Mesenchymal stem cell (in vitro differentiated cells and primary cell): ENCODE measurements at regions not wholly inside any gene's neighbourhood (a gene's known extent, or its start where the extent isn't known, plus 50 kb on each side); places are given as distances from the start of the nearest gene placed in this dataset.
"Not testable (repeated sequence)": the region's sequence is repeated elsewhere in the genome, so short reads cannot be mapped to it uniquely, and the experiment has no call there.

Experiments
- DNase-seq: peaks from one replicate; pipeline ENCODE4 v3.0.0-alpha.2; 2013
- H2AFZ ChIP-seq: one replicate; pipeline ENCODE4 v1.6.1; 2013; ENCODE audit warnings: low read depth, mild to moderate bottlenecking, control low read depth, inconsistent platforms, low read length, moderate library complexity
- H2AK5ac ChIP-seq: 2 replicates; pipeline ENCODE4 v1.6.1; 2013; ENCODE audit warnings: low read length, moderate library complexity, mild to moderate bottlenecking, inconsistent platforms; ENCODE audit not compliant: severe bottlenecking
- H2BK120ac ChIP-seq: one replicate; pipeline ENCODE4 v1.6.1; 2013; ENCODE audit warnings: low read depth, mild to moderate bottlenecking, inconsistent platforms, low read length, moderate library complexity
- H2BK12ac ChIP-seq, 2 experiments: one replicate each; pipeline ENCODE4 v1.6.1; 2013; ENCODE audit warnings: inconsistent platforms in 2 of 2, low read length in 2 of 2, mild to moderate bottlenecking in 2 of 2, moderate library complexity in 2 of 2, control low read depth in 1 of 2
- H2BK15ac ChIP-seq: one replicate; pipeline ENCODE4 v1.6.1; 2013; ENCODE audit warnings: mild to moderate bottlenecking, low read depth, inconsistent platforms; ENCODE audit not compliant: poor library complexity, severe bottlenecking
- H2BK5ac ChIP-seq: 2 replicates; pipeline ENCODE4 v1.6.1; 2013; ENCODE audit warnings: low read depth, mild to moderate bottlenecking, low read length, control low read depth, inconsistent platforms; ENCODE audit not compliant: poor library complexity, severe bottlenecking
- H3K14ac ChIP-seq, 2 experiments: one replicate each; pipeline ENCODE4 v1.6.1; 2013; ENCODE audit warnings: inconsistent platforms in 2 of 2, low read length in 2 of 2, control low read depth in 1 of 2, mild to moderate bottlenecking in 1 of 2, moderate library complexity in 1 of 2
- H3K18ac ChIP-seq, 2 experiments: one replicate each; pipeline ENCODE4 v1.6.1; 2013; ENCODE audit warnings: inconsistent platforms in 2 of 2, low read length in 2 of 2, control low read depth in 1 of 2, low read depth in 1 of 2, mild to moderate bottlenecking in 1 of 2
- H3K23ac ChIP-seq, 2 experiments: one replicate each; pipeline ENCODE4 v1.6.1; 2013; ENCODE audit warnings: inconsistent platforms in 2 of 2, low read length in 2 of 2, mild to moderate bottlenecking in 2 of 2, moderate library complexity in 2 of 2, control low read depth in 1 of 2
- H3K27ac ChIP-seq: 2 replicates; pipeline ENCODE4 v1.5.1; 2013; ENCODE audit warnings: mild to moderate bottlenecking, moderate library complexity, low read length, control low read depth, inconsistent platforms; ENCODE audit not compliant: poor library complexity, severe bottlenecking
- H3K27me3 ChIP-seq, 2 experiments: 2 replicates each; pipeline versions ENCODE4 v1.6.1 to v1.7.0; 2013; ENCODE audit warnings: low read length in 2 of 2, mild to moderate bottlenecking in 2 of 2, moderate library complexity in 2 of 2, control low read depth in 1 of 2, inconsistent platforms in 1 of 2; ENCODE audit not compliant: control insufficient read depth in 1 of 2, insufficient read depth in 1 of 2
- H3K36me3 ChIP-seq, 2 experiments: 2 replicates each; pipeline versions ENCODE4 v1.6.1 to v1.7.0; 2013; ENCODE audit warnings: low read length in 2 of 2, control low read depth in 1 of 2, inconsistent platforms in 1 of 2, low read depth in 1 of 2, mild to moderate bottlenecking in 1 of 2; ENCODE audit not compliant: insufficient read depth in 2 of 2, control insufficient read depth in 1 of 2
- H3K4ac ChIP-seq, 2 experiments: one replicate each; pipeline ENCODE4 v1.6.1; 2013; ENCODE audit warnings: inconsistent platforms in 2 of 2, low read length in 2 of 2, mild to moderate bottlenecking in 2 of 2, moderate library complexity in 2 of 2, control low read depth in 1 of 2, low read depth in 1 of 2
- H3K4me1 ChIP-seq: 2 replicates; pipeline ENCODE4 v1.6.1; 2013; ENCODE audit warnings: low read depth, low read length, control low read depth; ENCODE audit not compliant: control insufficient read depth, insufficient read depth
- H3K4me2 ChIP-seq: 2 replicates; pipeline ENCODE4 v1.6.1; 2013; ENCODE audit warnings: low read length, mild to moderate bottlenecking, inconsistent platforms; ENCODE audit not compliant: poor library complexity, severe bottlenecking
- H3K4me3 ChIP-seq, 2 experiments: 2 replicates each; pipeline versions ENCODE4 v1.5.1 to v1.7.0; 2013; ENCODE audit warnings: low read length in 2 of 2, mild to moderate bottlenecking in 2 of 2, control low read depth in 1 of 2, low read depth in 1 of 2; ENCODE audit not compliant: insufficient read depth in 1 of 2
- H3K79me1 ChIP-seq: replicated peaks from 2 replicates; pipeline ENCODE4 v1.6.1; 2013; ENCODE audit warnings: mild to moderate bottlenecking, control low read depth, low read length, inconsistent platforms; ENCODE audit not compliant: poor library complexity, severe bottlenecking
- H3K9ac ChIP-seq: 2 replicates; pipeline ENCODE4 v1.7.0; 2013; ENCODE audit warnings: mild to moderate bottlenecking, low read length, moderate library complexity
- H3K9me3 ChIP-seq: 2 replicates; pipeline ENCODE4 v1.7.0; 2013; ENCODE audit warnings: mild to moderate bottlenecking, low read length; ENCODE audit not compliant: control insufficient read depth
- H4K8ac ChIP-seq: one replicate; pipeline ENCODE4 v1.6.1; 2013; ENCODE audit warnings: inconsistent platforms, mild to moderate bottlenecking, low read length, moderate library complexity
- H4K91ac ChIP-seq: one replicate; pipeline ENCODE4 v1.6.1; 2013; ENCODE audit warnings: mild to moderate bottlenecking, low read length, inconsistent platforms
- whole genome bisulfite sequencing: methylation state at CpG from one replicate; pipeline ENCODE4 v1.1.7; 2013; ENCODE audit warnings: mixed read lengths; 5-methylcytosine and 5-hydroxymethylcytosine counted together

GRCh38 chr1:213622365-213623063 is 365.3 kb upstream of the PROX1 start:
- peaks cover 0 to 34% of the 10 kb centered on the region in 2 experiments for H3K27me3 ChIP-seq
- H3K9me3 ChIP-seq: no peaks in the 10 kb centered on the region
- no peak overlapping the region for H3K9ac ChIP-seq
- no peak overlapping the region for H2AFZ ChIP-seq
- no peak overlapping the region for H3K18ac ChIP-seq
- no peak overlapping the region for H3K4ac ChIP-seq
- no peaks in the 10 kb centered on the region for H3K36me3 ChIP-seq
- no peak overlapping the region for H3K27ac ChIP-seq
- no peak overlapping the region for H3K14ac ChIP-seq
- no peak overlapping the region for H3K23ac ChIP-seq
- H2BK15ac ChIP-seq: no peak overlapping the region
- H2BK5ac ChIP-seq: no peak overlapping the region
- DNase-seq: no peak
- no peak overlapping the region for H3K4me2 ChIP-seq
- H2AK5ac ChIP-seq: no peak overlapping the region
- H3K79me1 ChIP-seq: no peaks in the 10 kb centered on the region
- no peak overlapping the region for H4K8ac ChIP-seq
- no peak overlapping the region for H2BK12ac ChIP-seq
- no peaks in the 10 kb centered on the region for H3K4me1 ChIP-seq
- H2BK120ac ChIP-seq: no peak overlapping the region
- no peak overlapping the region for H4K91ac ChIP-seq
- no peak overlapping the region for H3K4me3 ChIP-seq
- WGBS: 83% methylated on average over 19 of the region's 19 CpGs

- Histone ChIP-seq H4K91ac (no peak overlapping the region), H2BK12ac (no peak overlapping the region), H2AFZ (no peak overlapping the region), H2BK120ac (no peak overlapping the region), H3K23ac (no peak overlapping the region), H3K14ac (no peak overlapping the region), H2BK5ac (no peak overlapping the region), H3K4me2 (no peak overlapping the region), H3K36me3 (no peaks in the 10 kb centered on the region), H3K9me3 (no peaks in the 10 kb centered on the region), H3K18ac (no peak overlapping the region), H3K79me1 (no peaks in the 10 kb centered on the region), H3K4ac (no peak overlapping the region), H2BK15ac (no peak overlapping the region), H3K9ac (no peak overlapping the region), H4K8ac (no peak overlapping the region), H3K4me1 (no peaks in the 10 kb centered on the region), H3K27me3 (peaks cover 0 to 34% of the 10 kb centered on the region in 2 experiments), H3K27ac (no peak overlapping the region), H2AK5ac (no peak overlapping the region), H3K4me3 (no peak overlapping the region)
- no peak for DNase-seq
- 71% methylated on average over 6 of the region's 9 CpGs for WGBS
Observed at GRCh38 chr1:213623064-213623581, 364.6 kb upstream of the PROX1 start.

DNA sequence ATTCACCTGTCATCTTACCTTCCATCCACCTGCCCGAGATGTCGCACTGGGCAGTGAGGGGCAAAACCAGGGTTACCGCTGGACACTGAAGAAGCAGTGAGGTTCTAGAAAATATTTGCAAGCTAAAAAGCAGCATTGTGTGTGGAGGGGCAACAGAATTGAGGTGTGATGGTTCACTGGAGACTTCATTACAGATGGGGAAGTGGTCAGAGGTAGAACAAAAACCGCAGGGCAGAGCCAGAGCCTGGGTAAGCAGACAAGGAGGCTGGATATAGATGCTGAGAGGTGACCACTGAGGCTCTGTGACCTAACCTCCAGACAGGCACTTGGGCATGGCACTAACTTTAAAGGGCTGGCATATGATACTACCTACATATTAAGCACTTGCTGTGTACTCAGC is 363.9 kb upstream of the PROX1 start:
- 88% methylated on average over 4 of the region's 4 CpGs for WGBS

DNA sequence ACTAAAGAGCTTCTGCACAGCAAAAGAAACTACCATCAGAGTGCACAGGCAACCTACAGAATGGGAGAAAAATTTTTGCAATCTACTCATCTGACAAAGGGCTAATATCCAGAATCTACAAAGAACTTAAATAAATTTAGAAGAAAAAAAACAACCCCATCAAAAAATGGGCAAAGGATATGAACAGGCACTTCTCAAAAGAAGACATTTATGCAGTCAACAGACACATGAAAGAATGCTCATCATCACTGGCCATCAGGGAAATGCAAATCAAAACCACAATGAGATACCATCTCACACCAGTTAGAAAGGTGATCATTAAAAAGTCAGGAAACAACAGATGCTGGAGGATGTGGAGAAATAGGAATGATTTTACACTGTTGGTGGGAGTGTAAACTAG is 351.0 kb upstream of the PROX1 start:
- not testable (repeated sequence) for H3K36me3 ChIP-seq, H4K91ac ChIP-seq, H4K8ac ChIP-seq, DNase-seq, H2BK120ac ChIP-seq, H2BK5ac ChIP-seq, H3K9me3 ChIP-seq, H3K27me3 ChIP-seq, H2BK15ac ChIP-seq, H3K14ac ChIP-seq, H3K79me1 ChIP-seq, H3K9ac ChIP-seq, H3K4me3 ChIP-seq, H3K23ac ChIP-seq, H3K27ac ChIP-seq, H2AK5ac ChIP-seq, H3K4me1 ChIP-seq, H3K18ac ChIP-seq, H2BK12ac ChIP-seq, H2AFZ ChIP-seq, H3K4ac ChIP-seq, H3K4me2 ChIP-seq

More for the DNA sequence above, 363.9 kb upstream of the PROX1 start:
- H3K9ac ChIP-seq: no peak overlapping the region
- no peak overlapping the region for H3K4ac ChIP-seq
- no peaks in the 10 kb centered on the region for H3K4me1 ChIP-seq
- H3K23ac ChIP-seq: no peak overlapping the region
- no peak overlapping the region for H4K8ac ChIP-seq
- no peaks in the 10 kb centered on the region for H3K9me3 ChIP-seq
- H3K27ac ChIP-seq: no peak overlapping the region
- H3K36me3 ChIP-seq: no peaks in the 10 kb centered on the region
- H3K79me1 ChIP-seq: no peaks in the 10 kb centered on the region
- no peak overlapping the region for H2BK5ac ChIP-seq
- H3K4me2 ChIP-seq: no peak overlapping the region
- H3K18ac ChIP-seq: no peak overlapping the region
- H3K14ac ChIP-seq: no peak overlapping the region
- DNase-seq: no peak
- H3K27me3 ChIP-seq: peaks cover 0 to 34% of the 10 kb centered on the region in 2 experiments
- no peak overlapping the region for H2BK12ac ChIP-seq
- H2AK5ac ChIP-seq: no peak overlapping the region
- no peak overlapping the region for H4K91ac ChIP-seq
- no peak overlapping the region for H3K4me3 ChIP-seq
- H2BK15ac ChIP-seq: no peak overlapping the region
- H2AFZ ChIP-seq: no peak overlapping the region
- H2BK120ac ChIP-seq: no peak overlapping the region
